NCI-H146 treated with DMSO at 0.1 percent for 48 hours (cell line): ENCODE measurements at regions not wholly inside any gene's neighbourhood (a gene's known extent, or its start where the extent isn't known, plus 50 kb on each side); places are given as distances from the start of the nearest gene placed in this dataset.
"Not testable (repeated sequence)": the region's sequence is repeated elsewhere in the genome, so short reads cannot be mapped to it uniquely, and the experiment has no call there.

ENCODE experiments used
- DNase-seq: peaks from one replicate; lab custom pipeline; 2025; ENCODE audit not compliant: unreplicated experiment; lab: John Stamatoyannopoulos, UW

- DNase-seq: no peak
Observed at GRCh38 chr13:109408591-109409382, 377.6 kb downstream of the IRS2 start.

DNA sequence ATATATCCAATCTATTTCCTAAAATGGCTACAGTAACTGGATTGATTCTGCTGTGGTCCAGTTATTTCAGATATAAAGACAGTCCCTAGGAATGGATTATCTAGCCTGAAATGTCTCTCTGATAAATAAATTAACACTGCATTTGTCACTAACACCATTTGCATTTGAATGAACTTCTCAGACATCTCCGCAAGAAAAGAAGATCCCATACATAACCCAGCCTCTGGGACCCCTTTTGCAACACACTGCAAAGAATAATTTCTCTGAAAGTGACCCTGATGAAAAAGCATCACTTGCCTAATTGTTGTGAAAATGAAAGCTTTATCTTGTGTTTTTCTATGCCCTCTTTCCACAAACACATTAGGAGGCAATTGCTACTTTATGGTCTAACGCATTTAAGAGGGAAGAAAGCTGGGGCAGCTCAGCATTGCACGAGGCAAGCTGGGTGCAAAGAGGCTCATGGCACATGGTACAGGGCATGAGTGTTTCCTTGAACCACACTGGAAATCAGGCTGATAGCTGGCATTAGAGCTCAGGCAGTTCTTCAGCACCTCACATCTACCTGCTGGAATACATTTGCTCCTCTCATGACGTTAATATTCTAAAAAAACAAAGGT lies 379.9 kb downstream of the IRS2 start:
- no peak for DNase-seq

- no peak for DNase-seq
Observed at GRCh38 chr13:109403012-109403421, 383.4 kb downstream of the IRS2 start.

- no peak for DNase-seq
Observed at GRCh38 chr13:109401891-109402290, 384.5 kb downstream of the IRS2 start.

DNA sequence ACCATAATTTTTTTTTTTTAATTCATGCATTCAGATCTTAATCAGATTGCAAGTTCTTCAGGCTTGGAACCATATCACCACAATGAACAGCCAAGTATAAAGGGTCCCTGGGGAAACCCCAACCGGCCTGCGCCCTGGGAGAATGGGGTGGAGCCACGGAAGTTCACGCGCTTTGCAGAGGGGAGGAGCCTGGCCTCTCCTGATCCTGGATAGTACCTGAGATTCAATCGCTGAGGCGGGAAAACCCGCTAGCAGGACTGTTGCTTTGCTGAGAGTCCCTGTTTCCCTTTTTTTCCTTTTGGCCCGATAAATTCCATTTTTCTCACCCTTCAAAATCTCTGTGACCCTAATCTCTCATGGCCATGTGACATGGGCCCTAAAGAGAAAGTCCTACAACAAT lies 385.1 kb downstream of the IRS2 start:
- DNase-seq: no peak

DNA sequence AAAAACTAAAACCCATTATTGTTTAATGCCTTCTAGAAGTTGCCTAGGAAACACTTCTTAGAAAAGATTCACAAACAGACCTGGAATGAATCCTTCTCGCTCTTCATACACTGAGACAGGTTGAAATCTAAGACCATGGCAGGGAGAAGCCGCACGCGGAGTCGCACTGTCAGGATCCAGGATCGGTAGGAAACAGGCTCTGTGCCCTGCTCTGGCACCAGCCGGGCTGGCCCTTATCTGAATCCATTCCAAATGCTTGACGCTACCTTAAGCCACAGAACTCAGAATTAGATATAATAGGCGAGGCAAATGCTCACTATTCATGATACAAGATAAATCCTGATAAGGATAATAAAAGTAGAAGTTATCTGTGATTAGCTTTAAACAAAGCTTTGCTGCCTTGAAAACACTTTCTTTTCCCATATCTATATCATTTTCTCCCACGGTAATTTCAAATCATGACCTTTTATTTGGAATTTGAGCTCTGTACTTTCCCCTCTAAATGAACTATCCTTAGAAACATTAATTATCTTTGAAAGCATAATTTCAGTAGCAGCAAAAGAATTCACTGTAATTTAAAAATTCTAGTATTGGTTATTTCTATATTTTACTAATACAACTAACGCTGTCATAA lies 385.6 kb downstream of the IRS2 start:
- DNase-seq: no peak

DNA sequence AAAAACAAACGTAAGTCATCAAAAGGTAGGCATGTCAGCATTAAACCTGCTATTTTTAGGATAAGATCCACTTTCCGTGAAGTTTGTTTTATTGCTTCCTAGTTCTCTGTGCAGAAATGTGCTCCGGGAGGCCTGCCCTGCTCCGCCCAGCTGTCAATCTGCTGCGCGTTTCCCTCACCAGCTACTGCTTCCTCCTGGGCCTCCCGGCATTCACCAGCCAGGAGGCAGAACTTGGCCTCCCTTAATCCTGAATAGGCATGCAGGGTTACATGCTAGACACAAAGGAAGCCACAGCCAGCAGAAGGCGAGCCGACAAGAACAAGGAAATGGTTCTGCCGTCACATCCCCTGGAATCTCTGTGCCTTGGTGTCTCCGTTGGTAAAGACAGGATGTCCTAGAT lies 386.2 kb downstream of the IRS2 start:
- no peak for DNase-seq

DNA sequence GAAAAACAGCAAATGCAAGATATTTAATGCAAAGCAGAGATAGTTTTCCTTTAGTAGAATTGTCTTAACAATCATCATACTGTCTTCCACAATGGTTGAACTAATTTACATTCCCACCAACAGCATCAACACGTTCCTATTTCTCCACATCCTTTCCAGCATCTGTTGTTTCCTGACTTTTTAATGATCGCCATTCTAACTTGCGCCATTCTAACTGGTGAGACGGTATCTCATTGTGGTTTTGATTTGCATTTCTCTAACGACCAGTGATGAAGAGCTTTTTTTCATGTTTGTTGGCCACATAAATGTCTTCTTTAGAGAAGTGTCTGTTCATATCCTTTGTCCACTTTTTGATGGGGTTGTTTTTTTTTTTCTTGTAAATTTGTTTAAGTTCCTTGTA lies 388.3 kb downstream of the IRS2 start:
- not testable (repeated sequence) for DNase-seq

GRCh38 chr13:109397285-109397684 lies 389.1 kb downstream of the IRS2 start:
- no peak for DNase-seq

- DNase-seq: no peak
Observed at GRCh38 chr13:109396266-109396665, 390.1 kb downstream of the IRS2 start.

DNA sequence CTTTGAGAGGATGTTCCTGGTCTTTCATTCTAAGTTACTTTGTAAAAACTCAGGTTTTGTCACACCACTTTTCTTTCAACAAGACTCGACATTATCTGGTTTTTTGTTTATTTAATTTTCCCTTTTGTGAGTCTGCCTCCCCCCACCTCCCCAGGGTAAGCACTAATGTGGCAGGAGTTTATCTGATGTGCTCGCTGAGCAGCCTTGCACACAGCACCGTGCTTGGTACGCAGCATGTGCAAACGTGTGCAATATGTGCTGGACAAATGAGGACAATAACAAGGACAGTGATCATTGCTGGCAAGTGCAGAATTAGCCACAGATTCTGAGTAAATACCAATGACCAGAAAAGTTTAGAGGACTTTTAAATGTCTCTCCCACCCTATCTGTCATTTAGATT lies 391.4 kb downstream of the IRS2 start:
- no peak for DNase-seq

- no peak for DNase-seq
Observed at GRCh38 chr13:109394311-109394988, 391.9 kb downstream of the IRS2 start.

DNA sequence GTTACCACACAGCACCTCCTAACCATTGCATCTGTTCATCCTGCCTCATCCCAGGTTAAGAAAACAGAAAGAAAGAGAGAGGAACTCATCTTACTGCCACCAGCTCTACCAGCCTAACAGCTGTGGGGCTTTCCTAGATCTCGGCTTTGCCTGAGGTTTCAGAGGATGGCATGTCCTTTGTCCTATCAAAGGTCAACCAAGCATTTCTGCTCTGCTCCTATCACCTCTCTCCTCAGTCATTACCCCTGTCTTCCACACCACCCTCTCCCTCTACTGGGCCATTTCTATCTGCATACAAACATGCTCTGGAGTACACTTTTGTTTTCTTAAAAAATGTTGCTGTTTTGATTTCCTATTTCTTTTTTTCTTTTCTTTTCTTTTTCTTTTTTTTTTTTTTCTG lies 393.3 kb downstream of the IRS2 start:
- no peak for DNase-seq

- DNase-seq: no peak
Observed at GRCh38 chr13:109390391-109390790, 396.0 kb downstream of the IRS2 start.

- DNase-seq: no peak
Observed at GRCh38 chr13:109389892-109390345, 396.5 kb downstream of the IRS2 start.

DNA sequence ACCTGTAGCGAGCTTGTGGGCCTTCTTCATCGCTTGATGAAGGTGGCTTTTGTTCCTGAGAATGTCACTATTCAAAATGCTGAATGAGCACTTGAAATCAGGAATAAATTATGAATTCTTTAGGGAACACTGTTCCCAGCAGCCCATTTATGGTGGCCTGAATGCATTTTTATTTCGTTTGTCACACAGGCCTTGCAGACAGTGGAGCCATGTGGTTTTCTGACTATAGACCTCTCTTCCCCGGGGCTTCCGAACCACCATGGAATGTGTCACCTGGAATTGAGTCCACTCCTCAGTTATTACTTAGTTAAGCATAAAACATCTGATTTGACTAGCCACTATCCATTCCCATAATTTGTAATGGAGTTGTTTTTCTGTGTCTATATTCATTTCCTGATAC lies 396.9 kb downstream of the IRS2 start:
- no peak for DNase-seq

- DNase-seq: no peak
Observed at GRCh38 chr13:109387471-109387870, 398.9 kb downstream of the IRS2 start.

- no peak for DNase-seq
Observed at GRCh38 chr13:109385242-109385560, 401.2 kb downstream of the IRS2 start.

- DNase-seq: no peak
Observed at GRCh38 chr13:109384491-109385241, 401.7 kb downstream of the IRS2 start.

GRCh38 chr13:109383683-109384082 lies 402.7 kb downstream of the IRS2 start:
- DNase-seq: no peak

GRCh38 chr13:109381546-109382180 lies 404.7 kb downstream of the IRS2 start:
- DNase-seq: no peak
